IMR-90 (cell line): ENCODE measurements at regions not wholly inside any gene's neighbourhood (a gene's known extent, or its start where the extent isn't known, plus 50 kb on each side); places are given as distances from the start of the nearest gene placed in this dataset.

Experiments used
- ATAC-seq: fragments of 200-7000 bp; cut with Tn5 transposase; 2 replicates; pipeline ENCODE4 v1.9.1; 2020; ENCODE audit warnings: low read depth, mild to moderate bottlenecking, moderate library complexity
- BruUV-seq: library from RNA; stranded (reverse); fragments of 400-500 nt; replicated peaks from 2 replicates; lab custom pipeline; 2021; lab: Mats Ljungman, UMichigan
- CTCF ChIA-PET: fragments of 300-600 bp; formaldehyde crosslinking; extraction: SDS; loops from one replicate; lab custom pipeline; 2021; ENCODE audit warnings: antibody characterized with exemption; lab: Yijun Ruan, JAX
- POLR2A ChIA-PET: fragments of 300-600 bp; sonication (Branson Sonifier 250); formaldehyde crosslinking; loops from one replicate; lab custom pipeline; 2022; ENCODE audit warnings: antibody characterized with exemption; ENCODE audit not compliant: unreplicated experiment; lab: Charles Lee
- DNase-seq: peaks from one replicate; pipeline ENCODE4 v3.0.0; 2013
- H2AFZ ChIP-seq: replicated peaks from 2 replicates; pipeline ENCODE3; 2013; ENCODE audit warnings: low read length, mild to moderate bottlenecking; ENCODE audit not compliant: poor library complexity
- H2AK5ac ChIP-seq: 2 replicates; pipeline ENCODE4 v1.6.1; 2013; ENCODE audit warnings: low read depth, low read length, inconsistent platforms
- H2AK9ac ChIP-seq: replicated peaks from 2 replicates; pipeline ENCODE3; 2013; ENCODE audit warnings: mild to moderate bottlenecking, low read depth, low read length, moderate library complexity; ENCODE audit not compliant: poor library complexity
- H2BK120ac ChIP-seq: 2 replicates; pipeline ENCODE4 v1.6.1; 2013; ENCODE audit warnings: low read depth, low read length, inconsistent platforms
- H2BK15ac ChIP-seq: 3 replicates; pipeline ENCODE4 v1.6.1; 2013; ENCODE audit warnings: low read depth, low read length, inconsistent platforms
- H2BK20ac ChIP-seq: 2 replicates; pipeline ENCODE4 v1.6.1; 2013; ENCODE audit warnings: low read depth, mild to moderate bottlenecking, inconsistent platforms, low read length, moderate library complexity
- H2BK5ac ChIP-seq: 2 replicates; pipeline ENCODE4 v1.6.1; 2013; ENCODE audit warnings: mild to moderate bottlenecking, low read depth, low read length, inconsistent platforms; ENCODE audit not compliant: poor library complexity, severe bottlenecking
- H3K14ac ChIP-seq: replicated peaks from 2 replicates; pipeline ENCODE4 v1.6.1; 2013; ENCODE audit warnings: low read depth, low read length, inconsistent platforms
- H3K18ac ChIP-seq: 2 replicates; pipeline ENCODE4 v1.6.1; 2013; ENCODE audit warnings: low read depth, low read length, control low read depth
- H3K23ac ChIP-seq: 2 replicates; pipeline ENCODE4 v1.6.1; 2013; ENCODE audit warnings: low read depth, low read length, inconsistent platforms
- H3K27ac ChIP-seq: 2 replicates; pipeline ENCODE4 v1.5.1; 2013; ENCODE audit warnings: mild to moderate bottlenecking, control low read depth, low read length; ENCODE audit not compliant: insufficient read depth
- H3K27me3 ChIP-seq: 2 replicates; pipeline ENCODE4 v1.6.1; 2013; ENCODE audit warnings: low read length; ENCODE audit not compliant: control insufficient read depth, insufficient read depth
- H3K36me3 ChIP-seq: 2 replicates; pipeline ENCODE4 v1.6.1; 2013; ENCODE audit warnings: low read length, mixed read lengths; ENCODE audit not compliant: control insufficient read depth, insufficient read depth
- H3K4ac ChIP-seq: 2 replicates; pipeline ENCODE4 v1.6.1; 2013; ENCODE audit warnings: low read depth, low read length, inconsistent platforms
- H3K4me1 ChIP-seq: 2 replicates; pipeline ENCODE4 v1.6.1; 2013; ENCODE audit warnings: low read length, mixed read lengths; ENCODE audit not compliant: control insufficient read depth, insufficient read depth
- H3K4me2 ChIP-seq: 2 replicates; pipeline ENCODE4 v1.6.1; 2013; ENCODE audit warnings: low read depth, mild to moderate bottlenecking, control low read depth, low read length, moderate library complexity
- H3K4me3 ChIP-seq: 2 replicates; pipeline ENCODE4 v1.5.1; 2013; ENCODE audit warnings: low read depth, mild to moderate bottlenecking, control low read depth, low read length, moderate library complexity; ENCODE audit not compliant: insufficient read depth
- H3K56ac ChIP-seq: 2 replicates; pipeline ENCODE4 v1.6.1; 2013; ENCODE audit warnings: low read length, inconsistent platforms; ENCODE audit not compliant: insufficient read depth; ENCODE audit errors: extremely low read depth
- H3K79me1 ChIP-seq, 2 experiments: 2 replicates each; pipeline ENCODE4 v1.6.1; 2013; ENCODE audit warnings: low read length in 2 of 2, inconsistent platforms in 1 of 2, low read depth in 1 of 2
- H3K9ac ChIP-seq: 2 replicates; pipeline ENCODE4 v1.6.1; 2013; ENCODE audit warnings: low read depth, low read length, control low read depth
- H3K9me1 ChIP-seq: 2 replicates; pipeline ENCODE4 v1.6.1; 2013; ENCODE audit warnings: low read length, inconsistent platforms; ENCODE audit not compliant: insufficient read depth
- H3K9me3 ChIP-seq: 2 replicates; pipeline ENCODE4 v1.6.1; 2013; ENCODE audit warnings: low read length; ENCODE audit not compliant: control insufficient read depth, insufficient read depth
- H4K20me1 ChIP-seq: 2 replicates; pipeline ENCODE4 v1.6.1; 2013; ENCODE audit warnings: low read length, inconsistent platforms; ENCODE audit not compliant: insufficient read depth
- H4K5ac ChIP-seq: 2 replicates; pipeline ENCODE4 v1.6.1; 2013; ENCODE audit warnings: mild to moderate bottlenecking, low read depth, low read length, control low read depth
- H4K8ac ChIP-seq, 2 experiments: 2 replicates each; pipeline ENCODE4 v1.6.1; 2013; ENCODE audit warnings: low read depth in 2 of 2, low read length in 2 of 2, control low read depth in 1 of 2, inconsistent platforms in 1 of 2
- H4K91ac ChIP-seq: 2 replicates; pipeline ENCODE4 v1.6.1; 2013; ENCODE audit warnings: low read depth, low read length, inconsistent platforms; ENCODE audit not compliant: insufficient read depth
- BHLHE40 ChIP-seq: fragments of 150-350 bp; IDR thresholded peaks from 2 replicates; pipeline ENCODE4 v1.6.1; 2016; ENCODE audit warnings: mild to moderate bottlenecking, low read depth, low read length
- CEBPB ChIP-seq: IDR thresholded peaks from 2 replicates; pipeline ENCODE4 v1.6.1; 2012; ENCODE audit warnings: low read depth, low read length, improper control_type of control experiment
- CHD1 ChIP-seq: IDR thresholded peaks from 2 replicates; pipeline ENCODE4 v1.6.1; 2012; ENCODE audit warnings: low read depth, low read length, improper control_type of control experiment
- FOS ChIP-seq: fragments of 150-350 bp; IDR thresholded peaks from 2 replicates; pipeline ENCODE4 v1.6.1; 2016; ENCODE audit warnings: low read depth, low read length
- MAFK ChIP-seq: IDR thresholded peaks from 2 replicates; pipeline ENCODE4 v1.6.1; 2012; ENCODE audit warnings: low read depth, low read length, improper control_type of control experiment
- MAZ ChIP-seq: IDR thresholded peaks from 2 replicates; pipeline ENCODE4 v1.6.1; 2012; ENCODE audit warnings: low read depth, mild to moderate bottlenecking, low read length, improper control_type of control experiment, moderate library complexity, borderline replicate concordance
- MXI1 ChIP-seq: IDR thresholded peaks from 2 replicates; pipeline ENCODE4 v1.6.1; 2012; ENCODE audit warnings: low read depth, mild to moderate bottlenecking, low read length, moderate library complexity, borderline replicate concordance
- NFE2L2 ChIP-seq: fragments of 150-350 bp; IDR thresholded peaks from 2 replicates; pipeline ENCODE4 v1.6.1; 2016; ENCODE audit warnings: low read depth, mild to moderate bottlenecking, low read length
- POLR2A ChIP-seq: IDR thresholded peaks from 2 replicates; pipeline ENCODE4 v1.6.1; 2012; ENCODE audit warnings: mild to moderate bottlenecking, low read depth, low read length
- RAD21 ChIP-seq: IDR thresholded peaks from 2 replicates; pipeline ENCODE4 v1.6.1; 2012; ENCODE audit warnings: low read length, improper control_type of control experiment
- RCOR1 ChIP-seq: IDR thresholded peaks from 2 replicates; pipeline ENCODE4 v1.6.1; 2012; ENCODE audit warnings: mild to moderate bottlenecking, low read length, improper control_type of control experiment; ENCODE audit not compliant: insufficient replicate concordance
- RFX5 ChIP-seq: IDR thresholded peaks from 2 replicates; pipeline ENCODE4 v1.8.0; 2012; ENCODE audit warnings: low read depth, mild to moderate bottlenecking, low read length, moderate library complexity
- SMC3 ChIP-seq: fragments of 150-350 bp; IDR thresholded peaks from 2 replicates; pipeline ENCODE4 v1.6.1; 2016; ENCODE audit warnings: low read depth, mild to moderate bottlenecking, antibody characterized with exemption, low read length, moderate library complexity
- USF2 ChIP-seq: fragments of 150-350 bp; IDR thresholded peaks from 2 replicates; pipeline ENCODE4 v1.6.1; 2017; ENCODE audit warnings: mild to moderate bottlenecking, antibody characterized with exemption, low read length, low read depth
- WGBS, 2 experiments: methylation state at CpG; one replicate each; pipeline versions ENCODE4 v1.1.5 to v1.1.7; 2013; ENCODE audit warnings: missing lambda C conversion rate in 2 of 2; ENCODE audit not compliant: insufficient read length in 1 of 2; ENCODE audit errors: extremely low coverage in 2 of 2; 5-methylcytosine and 5-hydroxymethylcytosine counted together
- dilution Hi-C: fragments of 300-500 bp; cut with HindIII; formaldehyde crosslinking; loops from one replicate; pipeline ENCODE4 v1.14.3; 2018; ENCODE audit warnings: low sequenced_read_pairs; ENCODE audit not compliant: unreplicated experiment
- in situ Hi-C: fragments of 300-500 bp; cut with MboI; formaldehyde crosslinking; loops from 3 replicates; pipeline ENCODE4 v1.14.3; 2019; ENCODE audit warnings: low sequenced_read_pairs, inconsistent platforms, mixed read lengths
- intact Hi-C: fragments of 100-400 bp; cut with micrococcal nuclease; formaldehyde crosslinking; loops from 2 replicates; pipeline ENCODE4 v1.10.0; 2022
- TF ChIP-seq, protein P1 (sequence below): fragments of 150-350 bp; IDR thresholded peaks from 2 replicates; pipeline ENCODE4 v1.6.1; 2016; ENCODE audit warnings: low read depth, mild to moderate bottlenecking, low read length, moderate library complexity, borderline replicate concordance
- TF ChIP-seq, protein P2 (sequence below): conservative IDR thresholded peaks from 2 replicates; pipeline ENCODE4 v1.5.1; 2012; ENCODE audit warnings: mild to moderate bottlenecking, low read depth, low read length, improper control_type of control experiment

DNA sequence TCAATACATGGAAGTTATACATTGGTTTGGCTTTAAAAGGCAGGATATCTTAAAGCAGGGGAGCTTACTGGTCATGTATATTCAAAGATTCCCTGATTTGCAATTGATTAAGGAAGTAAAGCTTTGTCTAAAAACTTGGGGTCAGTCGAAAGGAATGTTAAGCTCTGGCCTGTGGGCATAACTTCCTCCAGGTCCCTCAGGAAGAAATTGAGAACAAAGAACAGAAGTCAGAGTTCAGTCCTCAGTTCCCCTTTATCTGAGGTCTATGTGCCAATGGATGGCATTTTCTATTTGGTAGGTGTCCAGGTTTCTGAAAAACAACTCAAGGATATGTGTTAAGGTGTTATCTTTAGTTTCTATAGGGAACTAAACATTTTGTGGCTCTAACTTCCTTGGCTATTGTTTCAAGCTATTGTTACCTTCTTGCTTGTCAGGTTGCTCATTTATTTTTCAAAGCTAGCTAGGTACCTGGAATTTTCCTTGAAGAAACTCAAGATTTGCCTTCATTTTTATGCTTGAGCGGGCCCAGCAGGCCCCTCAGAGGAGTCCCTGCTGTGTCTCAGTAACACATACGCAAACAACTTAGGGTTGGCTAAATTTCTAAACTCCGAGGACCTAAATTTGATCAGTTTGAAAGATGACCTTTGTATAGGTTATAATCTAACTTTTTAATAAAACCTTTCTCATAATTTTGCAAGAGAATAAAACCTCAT, 135.0 kb upstream of the UBE2E2 start:
- no TSS peak for BruUV-seq
- 100% methylated on average over 1 of the region's 4 CpGs; no CpG with 5 or more reads in 1 of the 2 experiments for WGBS, 2 experiments

More for the DNA sequence above, 135.0 kb upstream of the UBE2E2 start:
- no peak overlapping the region for H4K8ac ChIP-seq
- in situ Hi-C loops = no loop called here
- dilution Hi-C loops = no loop called here
- no peak overlapping the region for H3K18ac ChIP-seq
- H2BK120ac ChIP-seq = no peak overlapping the region
- no peak overlapping the region for H3K23ac ChIP-seq
- TF ChIP-seq CEBPB (no peak), FOS (no peak), RCOR1 (no peak), CHD1 (no peak), NFE2L2 (no peak), RFX5 (no peak), MXI1 (no peak), USF2 (no peak), RAD21 (no peak), BHLHE40 (no peak), SMC3 (no peak), MAZ (no peak), MAFK (no peak), POLR2A (no peak)
- TF ChIP-seq, protein P1, sequence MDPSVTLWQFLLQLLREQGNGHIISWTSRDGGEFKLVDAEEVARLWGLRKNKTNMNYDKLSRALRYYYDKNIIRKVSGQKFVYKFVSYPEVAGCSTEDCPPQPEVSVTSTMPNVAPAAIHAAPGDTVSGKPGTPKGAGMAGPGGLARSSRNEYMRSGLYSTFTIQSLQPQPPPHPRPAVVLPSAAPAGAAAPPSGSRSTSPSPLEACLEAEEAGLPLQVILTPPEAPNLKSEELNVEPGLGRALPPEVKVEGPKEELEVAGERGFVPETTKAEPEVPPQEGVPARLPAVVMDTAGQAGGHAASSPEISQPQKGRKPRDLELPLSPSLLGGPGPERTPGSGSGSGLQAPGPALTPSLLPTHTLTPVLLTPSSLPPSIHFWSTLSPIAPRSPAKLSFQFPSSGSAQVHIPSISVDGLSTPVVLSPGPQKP = no peak
- TF ChIP-seq, protein P2, sequence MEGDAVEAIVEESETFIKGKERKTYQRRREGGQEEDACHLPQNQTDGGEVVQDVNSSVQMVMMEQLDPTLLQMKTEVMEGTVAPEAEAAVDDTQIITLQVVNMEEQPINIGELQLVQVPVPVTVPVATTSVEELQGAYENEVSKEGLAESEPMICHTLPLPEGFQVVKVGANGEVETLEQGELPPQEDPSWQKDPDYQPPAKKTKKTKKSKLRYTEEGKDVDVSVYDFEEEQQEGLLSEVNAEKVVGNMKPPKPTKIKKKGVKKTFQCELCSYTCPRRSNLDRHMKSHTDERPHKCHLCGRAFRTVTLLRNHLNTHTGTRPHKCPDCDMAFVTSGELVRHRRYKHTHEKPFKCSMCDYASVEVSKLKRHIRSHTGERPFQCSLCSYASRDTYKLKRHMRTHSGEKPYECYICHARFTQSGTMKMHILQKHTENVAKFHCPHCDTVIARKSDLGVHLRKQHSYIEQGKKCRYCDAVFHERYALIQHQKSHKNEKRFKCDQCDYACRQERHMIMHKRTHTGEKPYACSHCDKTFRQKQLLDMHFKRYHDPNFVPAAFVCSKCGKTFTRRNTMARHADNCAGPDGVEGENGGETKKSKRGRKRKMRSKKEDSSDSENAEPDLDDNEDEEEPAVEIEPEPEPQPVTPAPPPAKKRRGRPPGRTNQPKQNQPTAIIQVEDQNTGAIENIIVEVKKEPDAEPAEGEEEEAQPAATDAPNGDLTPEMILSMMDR = no peak
- H3K9me1 ChIP-seq = no peaks in the 10 kb centered on the region
- H3K4me2 ChIP-seq = no peak overlapping the region
- no peak overlapping the region for H3K4ac ChIP-seq
- H3K56ac ChIP-seq = no peak overlapping the region
- no peak for ATAC-seq
- POLR2A ChIA-PET = no interaction called here
- H4K20me1 ChIP-seq = no peaks in the 10 kb centered on the region
- no peak overlapping the region for H3K4me3 ChIP-seq
- H2BK20ac ChIP-seq = no peak overlapping the region
- no peaks in the 10 kb centered on the region for H3K79me1 ChIP-seq
- DNase-seq = no peak
- no peak overlapping the region for H4K5ac ChIP-seq
- no peak overlapping the region for H3K14ac ChIP-seq
- no peaks in the 10 kb centered on the region for H3K4me1 ChIP-seq
- H2AK5ac ChIP-seq = no peak overlapping the region
- no peak overlapping the region for H3K27ac ChIP-seq
- no peak overlapping the region for H4K91ac ChIP-seq
- intact Hi-C loops = no loop called here
- H3K9me3 ChIP-seq = no peaks in the 10 kb centered on the region
- no peak overlapping the region for H2BK5ac ChIP-seq
- H2AFZ ChIP-seq = no peak overlapping the region
- no peaks in the 10 kb centered on the region for H3K36me3 ChIP-seq
- no peak overlapping the region for H2BK15ac ChIP-seq
- H3K27me3 ChIP-seq = peaks cover 3% of the 10 kb centered on the region; the same call in 1 of the 2 replicates
- H2AK9ac ChIP-seq = no peak overlapping the region
- CTCF ChIA-PET = no interaction called here
- H3K9ac ChIP-seq = no peak overlapping the region
